ENCODE measurements at regions not wholly inside any gene's neighbourhood (a gene's known extent, or its start where the extent isn't known, plus 50 kb on each side); places are given as distances from the start of the nearest gene placed in this dataset.
"Not testable (repeated sequence)": the region's sequence is repeated elsewhere in the genome, so short reads cannot be mapped to it uniquely, and the experiment has no call there.

- DNase-seq, result peak; percentile 41
Observed at GRCh38 chr7:119175911-119176627, 951.6 kb downstream of the ANKRD7 start.

DNA sequence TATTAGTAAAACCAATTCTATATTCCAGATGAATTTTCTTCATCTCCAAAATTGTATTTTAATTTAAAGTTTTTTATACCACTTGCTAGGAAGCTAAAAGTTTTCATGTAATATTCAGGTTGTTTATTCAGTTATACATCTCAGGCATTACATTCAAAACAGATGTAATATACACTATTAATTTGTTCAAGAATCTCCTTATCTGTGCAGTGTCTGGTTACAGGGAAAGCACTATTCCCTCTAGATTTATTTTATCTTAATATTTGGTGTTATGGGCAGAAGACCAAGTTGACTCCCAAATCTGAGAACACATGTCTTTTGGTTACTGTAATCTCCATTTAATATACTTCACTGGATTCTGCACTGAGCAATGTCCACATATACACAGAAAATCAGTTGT is 953.4 kb downstream of the ANKRD7 start:
- DNase-seq, result no peak

DNA sequence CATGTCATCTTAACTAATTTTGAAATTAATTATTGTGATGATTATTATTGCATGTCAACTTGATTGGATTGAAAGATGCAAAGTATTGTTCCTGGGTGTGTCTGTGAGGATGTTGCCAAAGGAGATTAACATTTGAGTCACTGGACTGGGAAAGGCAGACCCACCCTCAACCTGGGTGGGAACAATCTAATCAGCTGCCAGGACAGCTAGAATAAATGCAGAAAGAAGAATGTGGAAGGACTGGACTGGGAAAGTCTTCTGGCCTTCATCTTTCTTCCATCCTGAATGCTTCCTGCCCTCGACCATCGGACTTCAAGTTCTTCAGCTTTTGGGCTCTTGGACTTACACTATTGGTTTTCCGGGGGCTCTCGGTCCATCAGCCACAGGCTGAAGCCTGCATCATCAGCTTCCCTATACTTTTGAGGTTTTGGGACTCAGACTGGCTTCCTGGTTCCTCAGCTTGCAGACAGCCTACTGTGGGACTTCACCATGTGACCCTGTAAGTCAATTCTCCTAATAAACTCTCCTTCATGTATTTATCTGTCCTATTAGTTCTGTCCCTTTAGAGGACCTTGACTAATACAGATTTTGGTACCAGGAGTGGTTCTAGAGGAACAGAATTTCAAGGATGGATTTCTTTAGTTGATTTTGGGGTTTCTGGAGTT is 959.8 kb downstream of the ANKRD7 start:
- no peak for DNase-seq

GRCh38 chr7:119196183-119196582 is 971.7 kb downstream of the ANKRD7 start:
- DNase-seq, result no peak

- DNase-seq, result no peak
Observed at GRCh38 chr7:119197172-119197876, 972.8 kb downstream of the ANKRD7 start.

DNA sequence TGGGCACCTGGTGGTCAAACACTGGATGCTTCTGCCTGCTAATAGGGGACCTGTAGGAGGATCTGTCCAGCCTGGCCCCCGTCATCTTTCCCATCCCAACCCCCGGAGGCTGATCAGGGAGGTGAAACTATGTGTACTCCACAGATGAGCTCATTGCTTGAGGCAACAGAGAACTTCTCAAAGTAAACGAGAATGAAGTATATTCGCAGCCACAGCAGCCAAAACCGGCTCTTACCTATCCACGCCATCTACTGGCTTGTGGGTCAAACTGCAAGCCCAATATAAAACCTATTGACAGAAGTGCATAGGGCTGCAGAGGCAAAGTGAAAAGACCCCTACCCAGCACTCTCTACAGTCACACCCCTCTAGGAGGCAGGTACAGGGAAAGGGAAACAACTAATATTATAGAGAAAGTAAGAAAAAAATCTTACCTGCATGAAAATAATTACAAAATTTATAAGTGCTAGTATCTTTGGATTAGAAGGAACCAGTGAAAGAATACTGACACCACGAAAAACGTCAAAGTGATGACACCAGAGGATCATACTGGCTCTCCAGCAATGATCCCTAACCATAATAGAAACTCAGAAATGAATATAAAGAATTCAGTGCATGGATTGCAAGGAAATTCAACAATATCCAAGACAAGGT is 973.5 kb downstream of the ANKRD7 start:
- peak; percentile 20 for DNase-seq

DNA sequence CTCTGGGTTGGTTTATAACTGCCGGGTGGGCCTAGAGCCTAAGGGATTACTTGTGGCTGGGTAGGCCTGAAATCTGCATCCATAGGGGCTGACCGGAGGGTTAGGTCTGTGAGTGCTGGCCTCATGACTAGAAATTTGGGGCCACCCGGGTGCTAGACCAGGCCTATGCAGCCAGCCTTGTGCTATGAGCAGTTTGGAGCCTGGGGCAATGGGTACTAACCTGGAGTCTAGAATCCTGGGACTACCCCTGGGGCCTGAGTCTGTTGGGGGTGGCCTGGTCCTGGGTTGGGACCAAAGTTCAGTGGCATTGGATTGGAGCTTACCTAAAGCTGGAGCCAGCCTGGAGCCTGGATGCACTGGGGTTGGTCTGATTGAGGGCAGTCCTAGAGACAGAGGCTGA is 995.2 kb downstream of the ANKRD7 start:
- no peak for DNase-seq

DNA sequence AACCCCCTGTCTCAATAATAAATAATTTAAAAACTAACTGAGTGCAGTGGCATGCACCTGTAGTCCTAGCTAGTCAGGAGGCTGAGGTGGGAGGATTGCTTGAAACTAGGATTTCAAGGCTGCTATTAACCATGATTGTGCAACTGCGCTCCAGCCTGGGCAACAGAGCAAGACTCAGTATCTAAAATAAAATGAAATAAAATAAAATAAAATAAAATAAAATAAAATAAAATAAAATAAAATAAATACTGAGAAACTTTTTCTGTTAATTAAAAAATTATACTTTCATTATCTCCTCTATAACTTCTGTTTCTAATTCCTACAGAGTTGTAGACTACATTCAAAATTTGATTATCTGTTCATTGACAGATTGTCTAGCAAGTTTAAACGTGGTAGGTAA is 999.4 kb downstream of the ANKRD7 start:
- DNase-seq, result no peak

GRCh38 chr7:119228482-119228881 is 1004.0 kb downstream of the ANKRD7 start:
- no peak for DNase-seq

- no peak for DNase-seq
Observed at GRCh38 chr7:119232091-119232490, 1007.6 kb downstream of the ANKRD7 start.

DNA sequence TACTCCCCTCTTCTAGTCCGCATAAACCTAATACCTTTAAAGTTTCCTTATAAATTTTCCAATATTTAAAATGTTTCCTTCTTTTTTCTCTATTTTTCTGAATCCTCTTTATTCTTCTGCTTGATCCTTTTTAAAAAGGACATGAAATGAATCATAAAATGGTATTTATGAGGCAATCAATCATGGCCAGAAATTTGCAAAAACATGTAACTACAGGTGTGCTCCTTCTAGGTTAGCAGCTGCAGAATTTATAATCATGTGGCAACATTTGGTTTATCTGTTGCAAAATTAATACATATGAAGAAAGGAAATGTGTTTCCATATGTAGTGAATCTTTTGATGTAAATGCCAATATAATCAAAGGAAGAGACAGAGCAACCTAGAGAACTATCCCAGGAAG is 1008.5 kb downstream of the ANKRD7 start:
- DNase-seq, result no peak

DNA sequence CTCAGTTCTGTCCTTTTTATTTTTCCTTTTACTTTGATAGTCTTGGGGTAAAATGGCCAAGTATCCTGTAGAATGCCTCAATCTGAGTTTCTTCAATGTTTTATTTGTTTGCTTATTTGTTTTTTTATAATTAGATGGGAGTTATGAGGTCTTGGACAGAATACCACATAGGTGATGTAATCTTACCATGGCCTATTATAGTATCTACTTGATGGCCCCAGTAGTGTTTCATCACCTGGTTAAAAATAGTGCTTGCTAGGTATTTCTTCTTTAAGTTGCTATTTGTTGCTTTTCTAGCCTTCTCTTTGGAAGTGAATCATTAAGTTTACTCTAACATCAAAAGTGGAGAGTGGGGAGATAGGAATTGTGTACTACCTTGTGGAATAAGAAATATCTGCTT is 1020.0 kb upstream of the KCND2 start:
- DNase-seq, result no peak

DNA sequence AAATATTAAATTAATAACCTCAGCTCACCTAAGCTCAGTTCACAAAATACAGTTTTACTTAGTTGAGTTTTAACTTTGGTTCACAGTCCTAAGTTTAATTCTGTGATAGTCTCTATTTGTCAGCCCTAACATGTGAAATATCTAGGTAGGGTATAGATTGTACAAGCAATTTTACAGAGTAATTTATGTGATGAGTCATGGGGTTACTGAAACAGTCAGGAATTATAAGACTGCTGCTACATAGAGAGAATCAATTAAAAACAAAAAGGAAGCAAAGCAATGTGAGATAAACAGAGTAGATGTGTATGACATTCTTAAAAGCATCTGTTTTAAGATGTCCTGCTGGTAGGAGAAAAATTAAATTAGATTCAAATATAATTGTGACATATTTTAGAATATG is 1018.2 kb upstream of the KCND2 start:
- no peak for DNase-seq

DNA sequence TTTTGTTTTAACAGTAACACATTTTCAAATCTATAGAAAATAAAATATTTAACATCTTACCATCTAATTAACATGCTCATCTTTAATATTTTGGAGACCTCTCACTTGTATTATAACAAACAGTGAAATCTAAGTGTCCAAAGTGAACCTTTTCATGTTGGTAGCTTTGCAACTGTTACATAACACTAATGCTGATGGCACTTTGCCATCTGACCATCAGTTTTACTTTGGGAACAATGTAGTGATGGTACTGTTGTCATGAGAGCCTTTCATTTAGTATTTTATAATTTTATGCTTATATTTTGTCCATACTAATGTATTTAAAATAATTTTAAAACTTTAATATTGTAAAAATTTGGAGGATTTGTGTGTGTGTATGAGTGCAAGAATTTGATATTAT is 1017.0 kb upstream of the KCND2 start:
- no peak for DNase-seq

DNA sequence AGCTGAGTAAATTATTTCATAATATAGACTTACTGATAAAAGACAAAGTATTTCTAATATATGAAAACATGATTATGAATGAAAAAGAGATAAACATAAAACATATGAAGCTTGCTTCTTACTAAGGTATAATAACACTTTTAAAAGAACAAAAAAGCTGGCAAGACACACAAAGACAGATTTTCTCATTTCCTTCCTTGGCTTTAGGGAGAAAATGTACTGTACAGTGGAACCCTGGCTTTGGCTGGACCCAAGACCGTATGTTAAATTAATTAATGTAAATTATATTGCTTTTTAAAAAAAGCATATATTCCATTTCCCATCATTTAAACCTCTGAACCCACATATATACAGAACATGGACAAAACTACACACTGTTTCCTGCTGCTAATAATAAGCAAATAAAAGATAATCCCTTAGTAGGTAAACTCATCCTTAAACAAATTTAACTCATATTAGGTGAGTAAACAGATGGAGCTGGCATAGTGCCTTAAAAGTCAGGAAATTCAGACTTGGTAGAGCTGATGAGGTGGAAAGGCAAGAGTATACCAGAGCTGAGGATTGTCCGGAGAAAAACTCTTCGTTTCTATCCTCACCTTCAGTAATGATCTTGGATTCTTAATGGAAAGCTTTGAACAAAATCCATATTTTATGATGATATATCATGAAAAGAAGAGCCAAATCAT is 1016.4 kb upstream of the KCND2 start:
- DNase-seq, result no peak

- DNase-seq, result not testable (repeated sequence)
Observed at GRCh38 chr7:119266790-119267189, 1006.2 kb upstream of the KCND2 start.

- DNase-seq, result peak; percentile 45
Observed at GRCh38 chr7:119270045-119270464, 1002.9 kb upstream of the KCND2 start.

GRCh38 chr7:119270644-119271043 is 1002.3 kb upstream of the KCND2 start:
- DNase-seq, result no peak

- no peak for DNase-seq
Observed at GRCh38 chr7:119271147-119271779, 1001.7 kb upstream of the KCND2 start.

DNA sequence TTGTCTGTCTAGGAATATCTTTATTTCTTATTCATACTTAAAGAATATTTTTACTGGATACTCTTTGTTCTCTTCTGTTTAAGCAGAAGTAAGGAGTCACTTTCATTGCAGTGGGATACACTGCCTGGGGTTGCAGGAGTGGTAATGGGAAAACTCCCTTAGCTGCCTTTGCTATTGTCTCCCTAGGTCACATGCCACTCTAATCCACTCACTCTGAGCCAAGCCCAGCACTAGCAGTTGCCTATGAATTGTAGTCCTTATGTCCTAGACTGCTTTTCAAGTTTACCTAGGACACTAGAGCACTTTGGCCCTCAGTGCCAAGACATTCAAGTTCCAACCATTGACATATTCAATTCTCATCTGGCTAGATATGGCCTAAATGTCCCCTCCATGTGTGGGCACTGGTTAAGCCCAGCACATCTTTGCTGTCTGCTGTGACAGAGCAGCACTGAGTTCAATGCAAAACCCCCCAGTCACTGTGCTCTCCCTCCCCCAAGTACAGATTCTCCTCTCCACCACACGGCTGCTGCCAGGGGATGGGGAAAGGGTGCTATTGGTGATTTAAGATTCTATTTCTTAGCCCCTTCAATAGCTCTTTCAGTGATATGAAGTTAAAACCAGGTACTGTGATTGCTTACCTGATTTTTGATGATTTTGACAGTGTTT is 991.7 kb upstream of the KCND2 start:
- DNase-seq, result no peak

DNA sequence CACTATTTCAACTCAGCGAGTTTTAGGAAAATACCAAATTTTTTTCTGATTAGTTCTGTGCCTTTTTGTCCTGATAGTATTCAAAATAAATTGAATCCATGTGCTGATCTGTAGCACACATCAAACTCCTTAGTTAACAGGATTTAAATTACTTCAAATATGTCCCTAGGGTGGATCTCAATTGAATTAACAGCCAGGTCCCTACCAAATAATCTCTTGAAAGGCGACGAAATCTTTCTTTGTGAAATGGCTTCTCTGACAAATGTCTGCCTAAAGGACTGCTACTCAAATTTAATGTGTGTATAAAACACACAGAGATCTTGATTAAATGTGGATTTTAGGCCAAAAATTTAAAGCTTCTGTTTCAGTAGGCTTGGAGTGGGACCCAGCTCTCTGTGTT is 989.6 kb upstream of the KCND2 start:
- DNase-seq, result no peak

GRCh38 chr7:119288416-119288815 is 984.6 kb upstream of the KCND2 start:
- DNase-seq, result no peak

All from kidney glomerular epithelial cell (primary cell).